ENCODE measurements at regions not wholly inside any gene's neighbourhood (a gene's known extent, or its start where the extent isn't known, plus 50 kb on each side); places are given as distances from the start of the nearest gene placed in this dataset.

- H3K36me3 Mint-ChIP-seq = no peaks in the 10 kb centered on the region
- H3K27ac Mint-ChIP-seq = no peak overlapping the region
- H3K4me3 Mint-ChIP-seq = no peak overlapping the region
Measured at GRCh38 chr7:46440186-46440585, 519.1 kb upstream of the IGFBP3 start.

GRCh38 chr7:46432708-46433107 is 511.6 kb upstream of the IGFBP3 start:
- no peak for DNase-seq
- H3K27ac Mint-ChIP-seq = no peak overlapping the region
- no peaks in the 10 kb centered on the region for H3K4me1 Mint-ChIP-seq
- H3K9me3 Mint-ChIP-seq = peaks cover 8% of the 10 kb centered on the region
- H3K36me3 Mint-ChIP-seq = no peaks in the 10 kb centered on the region
- H3K27me3 Mint-ChIP-seq = no peaks in the 10 kb centered on the region
- no peak overlapping the region for H3K4me3 Mint-ChIP-seq

More at GRCh38 chr7:46440186-46440585, 519.1 kb upstream of the IGFBP3 start:
- Mint-ChIP-seq H3K9me3 (peaks cover 12% of the 10 kb centered on the region), H3K4me1 (no peaks in the 10 kb centered on the region), H3K27me3 (peaks cover 3% of the 10 kb centered on the region)
- DNase-seq = no peak

GRCh38 chr7:46428295-46428694 is 507.2 kb upstream of the IGFBP3 start:
- Mint-ChIP-seq H3K9me3 (peaks cover 7% of the 10 kb centered on the region), H3K27me3 (peaks cover 4% of the 10 kb centered on the region), H3K4me1 (no peaks in the 10 kb centered on the region), H3K27ac (no peak overlapping the region), H3K4me3 (no peak overlapping the region), H3K36me3 (no peaks in the 10 kb centered on the region)
- no peak for DNase-seq

- Mint-ChIP-seq H3K4me1 (no peaks in the 10 kb centered on the region), H3K36me3 (no peaks in the 10 kb centered on the region), H3K27ac (no peak overlapping the region), H3K9me3 (peaks cover 4% of the 10 kb centered on the region), H3K4me3 (no peak overlapping the region), H3K27me3 (peaks cover 4% of the 10 kb centered on the region)
- DNase-seq = no peak
Measured at GRCh38 chr7:46424934-46425333, 503.9 kb upstream of the IGFBP3 start.

- Mint-ChIP-seq H3K4me3 (no peak overlapping the region), H3K4me1 (no peaks in the 10 kb centered on the region), H3K9me3 (peaks cover 4% of the 10 kb centered on the region), H3K27ac (no peak overlapping the region), H3K27me3 (peaks cover 4% of the 10 kb centered on the region), H3K36me3 (no peaks in the 10 kb centered on the region)
- DNase-seq = no peak
Measured at GRCh38 chr7:46421441-46422230, 500.6 kb upstream of the IGFBP3 start.

GRCh38 chr7:46414946-46415345 is 493.9 kb upstream of the IGFBP3 start:
- Mint-ChIP-seq H3K36me3 (no peaks in the 10 kb centered on the region), H3K27me3 (no peaks in the 10 kb centered on the region), H3K4me3 (no peak overlapping the region), H3K9me3 (no peaks in the 10 kb centered on the region), H3K27ac (no peak overlapping the region), H3K4me1 (no peaks in the 10 kb centered on the region)
- no peak for DNase-seq

- no peaks in the 10 kb centered on the region for H3K27me3 Mint-ChIP-seq
- no peak overlapping the region for H3K4me3 Mint-ChIP-seq
- H3K9me3 Mint-ChIP-seq = no peaks in the 10 kb centered on the region
- H3K27ac Mint-ChIP-seq = no peak overlapping the region
- no peaks in the 10 kb centered on the region for H3K4me1 Mint-ChIP-seq
- DNase-seq = no peak
- H3K36me3 Mint-ChIP-seq = no peaks in the 10 kb centered on the region
Measured at GRCh38 chr7:46411236-46411635, 490.2 kb upstream of the IGFBP3 start.

GRCh38 chr7:46407125-46407524 is 486.1 kb upstream of the IGFBP3 start:
- no peak for DNase-seq
- Mint-ChIP-seq H3K4me1 (no peaks in the 10 kb centered on the region), H3K27me3 (no peaks in the 10 kb centered on the region), H3K27ac (no peak overlapping the region), H3K9me3 (no peaks in the 10 kb centered on the region), H3K4me3 (no peak overlapping the region), H3K36me3 (no peaks in the 10 kb centered on the region)

- Mint-ChIP-seq H3K4me1 (no peaks in the 10 kb centered on the region), H3K9me3 (peaks cover 3% of the 10 kb centered on the region), H3K27me3 (no peaks in the 10 kb centered on the region), H3K27ac (no peak overlapping the region), H3K36me3 (no peaks in the 10 kb centered on the region), H3K4me3 (no peak overlapping the region)
- no peak for DNase-seq
Measured at GRCh38 chr7:46397591-46397990, 476.5 kb upstream of the IGFBP3 start.

- Mint-ChIP-seq H3K27ac (no peak overlapping the region), H3K27me3 (no peaks in the 10 kb centered on the region), H3K9me3 (peaks cover under 1% of the 10 kb centered on the region), H3K4me1 (no peaks in the 10 kb centered on the region), H3K36me3 (no peaks in the 10 kb centered on the region), H3K4me3 (no peak overlapping the region)
- DNase-seq = no peak
Measured at GRCh38 chr7:46396481-46396880, 475.4 kb upstream of the IGFBP3 start.

- no peak for DNase-seq
- Mint-ChIP-seq H3K27ac (no peak overlapping the region), H3K4me3 (no peak overlapping the region), H3K27me3 (no peaks in the 10 kb centered on the region), H3K36me3 (no peaks in the 10 kb centered on the region), H3K4me1 (no peaks in the 10 kb centered on the region), H3K9me3 (no peaks in the 10 kb centered on the region)
Measured at GRCh38 chr7:46393142-46393541, 472.1 kb upstream of the IGFBP3 start.

- no peak for DNase-seq
- Mint-ChIP-seq H3K27ac (no peak overlapping the region), H3K4me3 (no peak overlapping the region), H3K4me1 (no peaks in the 10 kb centered on the region), H3K27me3 (no peaks in the 10 kb centered on the region), H3K36me3 (no peaks in the 10 kb centered on the region), H3K9me3 (peaks cover 1% of the 10 kb centered on the region)
Measured at GRCh38 chr7:46391231-46392201, 470.4 kb upstream of the IGFBP3 start.

- peaks cover 1% of the 10 kb centered on the region for H3K9me3 Mint-ChIP-seq
- no peaks in the 10 kb centered on the region for H3K4me1 Mint-ChIP-seq
- no peak overlapping the region for H3K4me3 Mint-ChIP-seq
- DNase-seq = no peak
- H3K27ac Mint-ChIP-seq = no peak overlapping the region
- H3K27me3 Mint-ChIP-seq = no peaks in the 10 kb centered on the region
- H3K36me3 Mint-ChIP-seq = no peaks in the 10 kb centered on the region
Measured at GRCh38 chr7:46390042-46390441, 469.0 kb upstream of the IGFBP3 start.

- Mint-ChIP-seq H3K36me3 (no peaks in the 10 kb centered on the region), H3K27ac (no peak overlapping the region), H3K27me3 (no peaks in the 10 kb centered on the region), H3K9me3 (peaks cover 1% of the 10 kb centered on the region), H3K4me3 (no peak overlapping the region), H3K4me1 (no peaks in the 10 kb centered on the region)
- DNase-seq = no peak
Measured at GRCh38 chr7:46389146-46389545, 468.1 kb upstream of the IGFBP3 start.

GRCh38 chr7:46387646-46388045 is 466.6 kb upstream of the IGFBP3 start:
- Mint-ChIP-seq H3K27ac (no peak overlapping the region), H3K27me3 (no peaks in the 10 kb centered on the region), H3K4me1 (peaks cover 3% of the 10 kb centered on the region), H3K4me3 (no peak overlapping the region), H3K9me3 (peaks cover 1% of the 10 kb centered on the region), H3K36me3 (no peaks in the 10 kb centered on the region)
- DNase-seq = no peak
